H1 (cell line): ENCODE measurements at regions not wholly inside any gene's neighbourhood (a gene's known extent, or its start where the extent isn't known, plus 50 kb on each side); places are given as distances from the start of the nearest gene placed in this dataset.

ENCODE experiments used
- CBX8 ChIP-seq: fragments of 300-800, 300-1000 bp; sonication (generic); IDR thresholded peaks from 2 replicates; pipeline ENCODE4 v1.7.1; 2016; ENCODE audit warnings: low read depth, low read length, borderline replicate concordance
- CTCF ChIP-seq, 3 experiments: IDR thresholded peaks; 1 replicate in 2 of 3; 2 replicates in 1 of 3; pipeline versions ENCODE4 v1.5.1 to v1.6.1; 2011; ENCODE audit warnings: low read length in 3 of 3, mild to moderate bottlenecking in 3 of 3, inconsistent platforms in 2 of 3, low read depth in 1 of 3, moderate library complexity in 1 of 3; ENCODE audit not compliant: insufficient read depth in 1 of 3; ENCODE audit errors: control extremely low read depth in 1 of 3
- FOSL1 ChIP-seq: IDR thresholded peaks from 2 replicates; pipeline ENCODE4 v1.6.1; 2011; ENCODE audit warnings: mild to moderate bottlenecking, low read depth, low read length, moderate library complexity; ENCODE audit not compliant: insufficient read depth
- KDM1A ChIP-seq: fragments of 200-600, 300-600 bp; sonication (generic); IDR thresholded peaks from 2 replicates; pipeline ENCODE4 v1.7.1; 2016; ENCODE audit warnings: mild to moderate bottlenecking, low read length, borderline replicate concordance
- MAX ChIP-seq: IDR thresholded peaks from 2 replicates; pipeline ENCODE4 v1.6.1; 2012; ENCODE audit warnings: inconsistent platforms
- POLR2A ChIP-seq, 2 experiments: IDR thresholded peaks; 1 replicate in 1 of 2; 2 replicates in 1 of 2; pipeline ENCODE4 v1.6.1; 2011; ENCODE audit warnings: low read depth in 2 of 2, low read length in 2 of 2, mild to moderate bottlenecking in 2 of 2; ENCODE audit errors: control extremely low read depth in 1 of 2
- RAD21 ChIP-seq, 2 experiments: IDR thresholded peaks in 1 of 2; conservative IDR thresholded peaks in 1 of 2; 2 replicates each; pipeline ENCODE4 v1.6.1; 2011; ENCODE audit warnings: low read depth in 2 of 2, low read length in 2 of 2, improper control_type of control experiment in 1 of 2, inconsistent platforms in 1 of 2, mild to moderate bottlenecking in 1 of 2, moderate library complexity in 1 of 2
- SIN3A ChIP-seq, 2 experiments: IDR thresholded peaks in 1 of 2; conservative IDR thresholded peaks in 1 of 2; 2 replicates each; pipeline ENCODE4 v1.6.1; 2011 to 2012; ENCODE audit warnings: low read length in 2 of 2, improper control_type of control experiment in 1 of 2, low read depth in 1 of 2, mild to moderate bottlenecking in 1 of 2
- SP1 ChIP-seq: IDR thresholded peaks from 2 replicates; pipeline ENCODE4 v1.6.1; 2011; ENCODE audit warnings: low read depth, low read length
- TAF1 ChIP-seq: IDR thresholded peaks from 2 replicates; pipeline ENCODE4 v1.6.1; 2011; ENCODE audit warnings: mild to moderate bottlenecking, low read depth, low read length
- TCF12 ChIP-seq: IDR thresholded peaks from 2 replicates; pipeline ENCODE4 v1.6.1; 2011; ENCODE audit warnings: low read depth, mild to moderate bottlenecking, low read length
- TF ChIP-seq, protein P1 (sequence below): IDR thresholded peaks from 2 replicates; pipeline ENCODE4 v1.6.1; 2011; ENCODE audit warnings: low read depth, mild to moderate bottlenecking, low read length; ENCODE audit not compliant: insufficient read depth

DNA sequence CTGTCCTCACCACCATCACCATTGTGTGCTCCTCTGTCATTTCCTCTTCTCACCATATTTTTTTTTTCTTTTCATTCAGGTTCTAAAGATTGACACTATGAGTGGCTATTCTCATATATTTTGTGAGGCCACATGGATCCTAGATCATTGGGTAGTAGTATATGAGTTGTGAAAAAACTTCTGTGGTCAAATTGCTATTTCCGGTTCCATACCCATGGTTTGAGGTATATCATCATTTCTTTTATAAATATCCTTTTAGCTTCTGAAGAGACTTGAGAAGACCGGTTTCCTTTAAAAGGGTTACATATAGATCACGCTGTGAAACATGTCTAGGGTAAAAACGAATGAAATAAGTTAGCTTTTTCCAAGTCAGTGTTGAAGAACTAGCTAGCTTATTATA lies 769.3 kb downstream of the NOVA1 start:
- no peak for TF ChIP-seq FOSL1
- TF ChIP-seq SP1 = no peak
- no peak for TF ChIP-seq CTCF (IDR thresholded peaks at IDR 0.05; ENCODE audit: control extremely low read depth in 1 of 3, insufficient read depth in 1 of 3, low read depth in 1 of 3, low read length in 3 of 3)
- no peak for TF ChIP-seq TAF1
- TF ChIP-seq, protein P1, sequence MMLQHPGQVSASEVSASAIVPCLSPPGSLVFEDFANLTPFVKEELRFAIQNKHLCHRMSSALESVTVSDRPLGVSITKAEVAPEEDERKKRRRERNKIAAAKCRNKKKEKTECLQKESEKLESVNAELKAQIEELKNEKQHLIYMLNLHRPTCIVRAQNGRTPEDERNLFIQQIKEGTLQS = no peak
- no peak for TF ChIP-seq TCF12
- TF ChIP-seq POLR2A (IDR thresholded peaks at IDR 0.05; ENCODE audit: control extremely low read depth in 1 of 2, low read depth in 2 of 2, low read length in 2 of 2) = no peak
- no peak for TF ChIP-seq RAD21 (IDR thresholded peaks at IDR 0.05 in 1 of 2, conservative IDR thresholded peaks at IDR 0.05 in 1 of 2; ENCODE audit: low read depth in 2 of 2, low read length in 2 of 2)
- no peak for TF ChIP-seq CBX8
- TF ChIP-seq MAX = no peak
- no peak for TF ChIP-seq SIN3A (conservative IDR thresholded peaks at IDR 0.05 in 1 of 2, IDR thresholded peaks at IDR 0.05 in 1 of 2; ENCODE audit: low read depth in 1 of 2, low read length in 2 of 2)
- no peak for TF ChIP-seq KDM1A
